HCT116 (cell line): ENCODE measurements at regions not wholly inside any gene's neighbourhood (a gene's known extent, or its start where the extent isn't known, plus 50 kb on each side); places are given as distances from the start of the nearest gene placed in this dataset.

Experiments used
- ATAC-seq: fragments of 200-7000 bp; cut with Tn5 transposase; 2 replicates; pipeline ENCODE4 v1.9.1; 2020; ENCODE audit warnings: mild to moderate bottlenecking, moderate library complexity
- BruUV-seq: library from RNA; stranded (reverse); fragments of 400-500 nt; replicated peaks from 2 replicates; lab custom pipeline; 2021; lab: Mats Ljungman, UMichigan
- CTCF ChIA-PET: fragments of 300-600 bp; sonication (Branson Sonifier 250); formaldehyde crosslinking; loops from one replicate; lab custom pipeline; 2021; ENCODE audit warnings: antibody characterized with exemption; lab: Charles Lee
- POLR2A ChIA-PET: fragments of 300-600, 350-600 bp; sonication (Branson Sonifier 250); formaldehyde crosslinking; loops from one replicate; lab custom pipeline; 2021; ENCODE audit warnings: antibody characterized with exemption; lab: Charles Lee
- RAD21 ChIA-PET, 2 experiments: fragments of 300-600 bp; sonication (Branson Sonifier 250); formaldehyde crosslinking; loops; one replicate each; lab custom pipeline; 2023; ENCODE audit warnings: low total read pairs in 2 of 2; ENCODE audit not compliant: uncharacterized antibody in 2 of 2, unreplicated experiment in 2 of 2, low non-redundant PET in 1 of 2; lab: Charles Lee
- DNase-seq: peaks from one replicate; pipeline ENCODE4 v3.0.0-alpha.2; 2010; ENCODE audit warnings: low read depth, low spot score
- H2AFZ ChIP-seq: fragments of 200-600 bp; shearing (Covaris generic), sonication (generic); 2 replicates; pipeline ENCODE4 v1.6.1; 2017; ENCODE audit warnings: low read depth, mixed run types, mixed read lengths, antibody characterized with exemption, low read length; ENCODE audit not compliant: poor library complexity, severe bottlenecking
- H3K27ac ChIP-seq: 2 replicates; pipeline ENCODE4 v1.5.1; 2012; ENCODE audit warnings: low read depth, low read length
- H3K27me3 ChIP-seq: fragments of 200-600 bp; sonication (generic); 2 replicates; pipeline ENCODE4 v1.6.1; 2016; ENCODE audit warnings: mixed run types, low read length, mixed read lengths; ENCODE audit not compliant: insufficient read depth
- H3K36me3 ChIP-seq, 2 experiments: fragments of 200-500 bp in 1 of 2; fragments of 200-600 bp in 1 of 2; sonication (Bioruptor generic) in 1 of 2; sonication (generic) in 1 of 2; 2 replicates each; pipeline versions ENCODE4 v1.5.1 to v1.6.1; 2014 to 2016; ENCODE audit warnings: low read length in 2 of 2, inconsistent platforms in 1 of 2, mixed read lengths in 1 of 2, mixed run types in 1 of 2; ENCODE audit not compliant: insufficient read depth in 2 of 2, control insufficient read depth in 1 of 2
- H3K4me1 ChIP-seq, 2 experiments: fragments of 200-600 bp in 1 of 2; sonication (generic) in 1 of 2; 2 replicates each; pipeline versions ENCODE4 v1.5.1 to v1.6.1; 2012 to 2017; ENCODE audit warnings: low read length in 2 of 2, inconsistent platforms in 1 of 2, mild to moderate bottlenecking in 1 of 2, mixed read lengths in 1 of 2, mixed run types in 1 of 2, moderate library complexity in 1 of 2; ENCODE audit not compliant: insufficient read depth in 2 of 2, control insufficient read depth in 1 of 2
- H3K4me2 ChIP-seq: fragments of 200-600 bp; sonication (generic); 2 replicates; pipeline ENCODE4 v1.6.1; 2017; ENCODE audit warnings: mixed run types, low read length, mixed read lengths
- H3K4me3 ChIP-seq, 2 experiments: fragments of 200-600 bp in 1 of 2; sonication (generic) in 1 of 2; replicated peaks in 1 of 2; 2 replicates each; pipeline ENCODE4 v1.5.1; 2011 to 2016; ENCODE audit warnings: low read length in 2 of 2, control low read depth in 1 of 2, low read depth in 1 of 2, mild to moderate bottlenecking in 1 of 2, mixed read lengths in 1 of 2, mixed run types in 1 of 2
- H3K79me2 ChIP-seq: fragments of 200-600 bp; sonication (generic); 2 replicates; pipeline ENCODE4 v1.6.1; 2017; ENCODE audit warnings: mild to moderate bottlenecking, mixed run types, low read length, moderate library complexity, mixed read lengths; ENCODE audit not compliant: insufficient read depth
- H3K9ac ChIP-seq: fragments of 200-600 bp; sonication (generic); 2 replicates; pipeline ENCODE4 v1.6.1; 2016; ENCODE audit warnings: low read length, mixed read lengths
- H3K9me2 ChIP-seq: fragments of 200-600 bp; sonication (generic), shearing (Covaris generic); 2 replicates; pipeline ENCODE4 v1.6.1; 2017; ENCODE audit warnings: mixed run types, mild to moderate bottlenecking, moderate library complexity; ENCODE audit not compliant: insufficient read depth
- H3K9me3 ChIP-seq, 2 experiments: fragments of 200-500 bp in 1 of 2; fragments of 200-600 bp in 1 of 2; sonication (Bioruptor generic) in 1 of 2; sonication (generic) in 1 of 2; 2 replicates each; pipeline ENCODE4 v1.6.1; 2014 to 2017; ENCODE audit warnings: low read length in 2 of 2, mixed read lengths in 2 of 2, inconsistent platforms in 1 of 2, low read depth in 1 of 2, mild to moderate bottlenecking in 1 of 2, mixed run types in 1 of 2, moderate library complexity in 1 of 2; ENCODE audit not compliant: control insufficient read depth in 1 of 2, insufficient read depth in 1 of 2
- H4K20me1 ChIP-seq: fragments of 200-600 bp; sonication (generic), shearing (Covaris generic); 2 replicates; pipeline ENCODE4 v1.6.1; 2017; ENCODE audit warnings: mixed run types, mild to moderate bottlenecking, moderate library complexity; ENCODE audit not compliant: insufficient read depth
- CBX3 ChIP-seq: IDR thresholded peaks from 2 replicates; pipeline ENCODE4 v1.6.1; 2012; ENCODE audit warnings: low read depth
- EZH2 ChIP-seq: fragments of 200-600 bp; sonication (generic); IDR thresholded peaks from 2 replicates; pipeline ENCODE4 v1.6.1; 2017; ENCODE audit warnings: antibody characterized with exemption, mixed run types
- EZH2phosphoT487 ChIP-seq: fragments of 200-600 bp; IDR thresholded peaks from 2 replicates; pipeline ENCODE4 v1.6.1; 2018; ENCODE audit warnings: antibody characterized with exemption, borderline replicate concordance
- FOSL1 ChIP-seq: IDR thresholded peaks from 2 replicates; pipeline ENCODE4 v1.6.1; 2012; ENCODE audit warnings: low read depth
- JUND ChIP-seq: IDR thresholded peaks from 2 replicates; pipeline ENCODE4 v1.6.1; 2012
- POLR2A ChIP-seq: IDR thresholded peaks from 2 replicates; pipeline ENCODE4 v1.7.0; 2011; ENCODE audit warnings: borderline replicate concordance; ENCODE audit not compliant: insufficient read depth, insufficient read length; ENCODE audit errors: extremely low read depth
- RAD21 ChIP-seq: IDR thresholded peaks from 2 replicates; pipeline ENCODE4 v1.6.1; 2012; ENCODE audit warnings: low read depth, mild to moderate bottlenecking
- REST ChIP-seq: IDR thresholded peaks from 2 replicates; pipeline ENCODE4 v1.6.1; 2012; ENCODE audit warnings: low read depth
- SIN3A ChIP-seq: IDR thresholded peaks from 2 replicates; pipeline ENCODE4 v1.6.1; 2012; ENCODE audit warnings: low read depth
- SRF ChIP-seq: IDR thresholded peaks from 2 replicates; pipeline ENCODE4 v1.6.1; 2012; ENCODE audit warnings: low read depth
- TCF7L2 ChIP-seq: IDR thresholded peaks from 2 replicates; pipeline ENCODE4 v1.7.0; 2011; ENCODE audit warnings: borderline replicate concordance, inconsistent platforms; ENCODE audit not compliant: insufficient read depth, insufficient read length; ENCODE audit errors: extremely low read depth
- YY1 ChIP-seq: IDR thresholded peaks from 2 replicates; pipeline ENCODE4 v1.6.1; 2011; ENCODE audit warnings: low read length, low read depth, moderate library complexity, mild to moderate bottlenecking; ENCODE audit not compliant: insufficient replicate concordance; ENCODE audit errors: extremely low read depth
- intact Hi-C: fragments of 100-400 bp; cut with micrococcal nuclease; formaldehyde crosslinking; loops from 2 replicates; pipeline ENCODE4 v1.10.0; 2022
- TF ChIP-seq, protein P1 (sequence below), 3 experiments: fragments of 200-600 bp in 1 of 3; sonication (generic) in 1 of 3; IDR thresholded peaks in 2 of 3; conservative IDR thresholded peaks in 1 of 3; 2 replicates each; pipeline ENCODE4 v1.5.1; 2012 to 2017; ENCODE audit warnings: low read depth in 2 of 3, low read length in 2 of 3, antibody characterized with exemption in 1 of 3, borderline replicate concordance in 1 of 3, control low read depth in 1 of 3, mild to moderate bottlenecking in 1 of 3, mixed read lengths in 1 of 3, mixed run types in 1 of 3, moderate library complexity in 1 of 3; ENCODE audit not compliant: insufficient read depth in 1 of 3
- TF ChIP-seq, protein P2 (sequence below): IDR thresholded peaks from 2 replicates; pipeline ENCODE4 v1.6.1; 2012

DNA sequence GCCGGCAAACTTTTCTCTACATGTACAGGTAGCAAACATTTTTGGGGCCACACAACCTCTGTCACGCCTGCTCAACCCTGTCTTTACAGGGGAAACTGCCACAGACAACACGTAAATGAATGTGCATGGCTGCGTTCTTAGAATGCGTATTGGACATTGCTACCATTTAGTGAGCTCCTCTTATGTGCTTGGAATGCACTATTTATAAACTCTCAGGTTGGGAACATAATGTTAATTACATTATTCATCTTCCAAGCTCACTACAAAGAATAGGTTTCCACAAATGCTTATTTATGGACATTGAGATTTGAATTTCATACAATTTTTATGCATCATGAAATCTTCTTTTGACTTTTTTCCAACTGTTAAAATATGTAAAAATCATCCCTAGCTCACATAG is 92.0 kb upstream of the RPS6KA2 start:
- H3K27ac ChIP-seq, result no peak overlapping the region
- RAD21 ChIA-PET, result no interaction called here
- no peaks in the 10 kb centered on the region for H4K20me1 ChIP-seq
- no peaks in the 10 kb centered on the region for H3K79me2 ChIP-seq
- no peaks in the 10 kb centered on the region for H3K27me3 ChIP-seq
- H3K4me2 ChIP-seq, result no peak overlapping the region
- DNase-seq, result no peak
- H3K4me3 ChIP-seq, result no peak overlapping the region
- ATAC-seq, result no peak
- no peak for TF ChIP-seq REST
- no peak for TF ChIP-seq JUND
- TF ChIP-seq CBX3, result no peak
- TF ChIP-seq SIN3A, result no peak
- no peak for TF ChIP-seq EZH2
- no peak for TF ChIP-seq YY1
- TF ChIP-seq, protein P1, sequence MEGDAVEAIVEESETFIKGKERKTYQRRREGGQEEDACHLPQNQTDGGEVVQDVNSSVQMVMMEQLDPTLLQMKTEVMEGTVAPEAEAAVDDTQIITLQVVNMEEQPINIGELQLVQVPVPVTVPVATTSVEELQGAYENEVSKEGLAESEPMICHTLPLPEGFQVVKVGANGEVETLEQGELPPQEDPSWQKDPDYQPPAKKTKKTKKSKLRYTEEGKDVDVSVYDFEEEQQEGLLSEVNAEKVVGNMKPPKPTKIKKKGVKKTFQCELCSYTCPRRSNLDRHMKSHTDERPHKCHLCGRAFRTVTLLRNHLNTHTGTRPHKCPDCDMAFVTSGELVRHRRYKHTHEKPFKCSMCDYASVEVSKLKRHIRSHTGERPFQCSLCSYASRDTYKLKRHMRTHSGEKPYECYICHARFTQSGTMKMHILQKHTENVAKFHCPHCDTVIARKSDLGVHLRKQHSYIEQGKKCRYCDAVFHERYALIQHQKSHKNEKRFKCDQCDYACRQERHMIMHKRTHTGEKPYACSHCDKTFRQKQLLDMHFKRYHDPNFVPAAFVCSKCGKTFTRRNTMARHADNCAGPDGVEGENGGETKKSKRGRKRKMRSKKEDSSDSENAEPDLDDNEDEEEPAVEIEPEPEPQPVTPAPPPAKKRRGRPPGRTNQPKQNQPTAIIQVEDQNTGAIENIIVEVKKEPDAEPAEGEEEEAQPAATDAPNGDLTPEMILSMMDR (IDR thresholded peaks at IDR 0.05 in 2 of 3, conservative IDR thresholded peaks at IDR 0.05 in 1 of 3; ENCODE audit: borderline replicate concordance in 1 of 3, insufficient read depth in 1 of 3, low read depth in 2 of 3, low read length in 2 of 3), result no peak
- TF ChIP-seq EZH2phosphoT487, result no peak
- no peak for TF ChIP-seq SRF
- TF ChIP-seq POLR2A, result no peak
- no peak for TF ChIP-seq FOSL1
- TF ChIP-seq, protein P2, sequence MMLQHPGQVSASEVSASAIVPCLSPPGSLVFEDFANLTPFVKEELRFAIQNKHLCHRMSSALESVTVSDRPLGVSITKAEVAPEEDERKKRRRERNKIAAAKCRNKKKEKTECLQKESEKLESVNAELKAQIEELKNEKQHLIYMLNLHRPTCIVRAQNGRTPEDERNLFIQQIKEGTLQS, result no peak
- TF ChIP-seq TCF7L2, result no peak
- no peak for TF ChIP-seq RAD21
- CTCF ChIA-PET, result no interaction called here
- intact Hi-C loops, result no loop called here
- POLR2A ChIA-PET, result no interaction called here
- no peaks in the 10 kb centered on the region for H3K36me3 ChIP-seq
- H2AFZ ChIP-seq, result no peak overlapping the region
- H3K4me1 ChIP-seq, result peaks cover 0 to 6% of the 10 kb centered on the region in 2 experiments; a peak in 1 of 4 replicates
- H3K9me3 ChIP-seq, result no peaks in the 10 kb centered on the region
- no TSS peak for BruUV-seq
- no peaks in the 10 kb centered on the region for H3K9me2 ChIP-seq
- H3K9ac ChIP-seq, result no peak overlapping the region
